Endothelial cell of umbilical vein (primary cell): ENCODE measurements at regions not wholly inside any gene's neighbourhood (a gene's known extent, or its start where the extent isn't known, plus 50 kb on each side); places are given as distances from the start of the nearest gene placed in this dataset.
A peak's percentile ranks its signal among the peaks of the same experiment; 100 is the strongest.

ENCODE experiments used
- BruUV-seq: library from RNA; stranded (reverse); fragments of 400-500 nt; replicated peaks from 2 replicates; lab custom pipeline; 2021; lab: Mats Ljungman, UMichigan
- CTCF ChIA-PET: fragments of 300-600, 350-600 bp; sonication (Branson Sonifier 250); formaldehyde crosslinking; loops from one replicate; lab custom pipeline; 2021; ENCODE audit warnings: antibody characterized with exemption, inconsistent platforms; lab: Charles Lee
- POLR2A ChIA-PET: fragments of 300-600, 350-600 bp; sonication (Branson Sonifier 250); formaldehyde crosslinking; loops from one replicate; lab custom pipeline; 2021; ENCODE audit warnings: antibody characterized with exemption, inconsistent platforms; lab: Charles Lee
- DNase-seq: peaks from one replicate; pipeline ENCODE4 v3.0.0-alpha.2; 2011; ENCODE audit warnings: low read depth, low spot score
- FAIRE-seq: peaks from 2 replicates; lab custom pipeline; 2011; peaks lifted over from hg19 to GRCh38; lab: Jason Lieb, UNC
- H2AFZ ChIP-seq: 2 replicates; pipeline ENCODE4 v1.6.0; 2012; ENCODE audit warnings: low read depth, low read length, control low read depth, inconsistent platforms
- H3K27ac ChIP-seq: 2 replicates; pipeline ENCODE4 v1.5.1; 2011; ENCODE audit warnings: low read depth, mild to moderate bottlenecking, control low read depth, low read length, moderate library complexity; ENCODE audit not compliant: insufficient read depth
- H3K27me3 ChIP-seq, 2 experiments: 2 replicates each; pipeline versions ENCODE4 v1.6.0 to v1.6.1; 2011; ENCODE audit warnings: low read length in 2 of 2, mixed read lengths in 1 of 2; ENCODE audit not compliant: control insufficient read depth in 2 of 2, insufficient read depth in 2 of 2
- H3K36me3 ChIP-seq, 2 experiments: 2 replicates in 1 of 2; 3 replicates in 1 of 2; pipeline ENCODE4 v1.5.1; 2011; ENCODE audit warnings: low read length in 2 of 2, mild to moderate bottlenecking in 1 of 2, moderate library complexity in 1 of 2; ENCODE audit not compliant: control insufficient read depth in 2 of 2, insufficient read depth in 2 of 2; ENCODE audit errors: extremely low read depth in 1 of 2
- H3K4me1 ChIP-seq: 3 replicates; pipeline ENCODE4 v1.5.1; 2011; ENCODE audit warnings: mild to moderate bottlenecking, low read length; ENCODE audit not compliant: control insufficient read depth, insufficient read depth; ENCODE audit errors: extremely low read depth
- H3K4me2 ChIP-seq: 2 replicates; pipeline ENCODE4 v1.6.1; 2011; ENCODE audit warnings: low read length, control low read depth, mixed read lengths; ENCODE audit not compliant: insufficient read depth
- H3K4me3 ChIP-seq, 3 experiments: fragments of 200-600 bp in 1 of 3; sonication (generic), shearing (Covaris generic) in 1 of 3; replicated peaks in 1 of 3; 2 replicates each; pipeline ENCODE4 v1.5.1; 2011 to 2016; ENCODE audit warnings: control low read depth in 3 of 3, low read length in 3 of 3, mild to moderate bottlenecking in 2 of 3, inconsistent platforms in 1 of 3, low read depth in 1 of 3, moderate library complexity in 1 of 3; ENCODE audit not compliant: insufficient read depth in 1 of 3
- H3K79me2 ChIP-seq: 2 replicates; pipeline ENCODE4 v1.6.0; 2012; ENCODE audit warnings: low read length, inconsistent platforms; ENCODE audit not compliant: control insufficient read depth, insufficient read depth
- H3K9ac ChIP-seq: replicated peaks from 2 replicates; pipeline ENCODE3; 2011; ENCODE audit warnings: low read length, control low read depth; ENCODE audit not compliant: insufficient read depth; ENCODE audit errors: extremely low read depth
- H3K9me1 ChIP-seq: replicated peaks from 3 replicates; pipeline ENCODE4 v1.6.0; 2011; ENCODE audit warnings: mild to moderate bottlenecking, low read length; ENCODE audit not compliant: control insufficient read depth, insufficient read depth; ENCODE audit errors: extremely low read depth
- H3K9me3 ChIP-seq: replicated peaks from 2 replicates; pipeline ENCODE4 v1.5.1; 2012; ENCODE audit warnings: low read length, inconsistent platforms; ENCODE audit not compliant: control insufficient read depth, insufficient read depth
- H4K20me1 ChIP-seq: replicated peaks from 2 replicates; pipeline ENCODE3; 2011; ENCODE audit warnings: mild to moderate bottlenecking, low read length; ENCODE audit not compliant: control insufficient read depth, insufficient read depth; ENCODE audit errors: extremely low read depth
- CTCF ChIP-seq, 2 donors: IDR thresholded peaks; 1 replicate in 1 of 2; 2 replicates in 1 of 2; pipeline ENCODE4 v1.5.1; 2011; ENCODE audit warnings: low read length in 2 of 2, mild to moderate bottlenecking in 2 of 2, moderate library complexity in 2 of 2, control low read depth in 1 of 2, inconsistent platforms in 1 of 2, low read depth in 1 of 2; ENCODE audit not compliant: insufficient read depth in 1 of 2; ENCODE audit errors: extremely low read depth in 1 of 2
- EZH2 ChIP-seq: IDR thresholded peaks from 2 replicates; pipeline ENCODE4 v1.6.1; 2012; ENCODE audit warnings: borderline replicate concordance, low read depth, mild to moderate bottlenecking, moderate library complexity, low read length, inconsistent platforms; ENCODE audit not compliant: severe bottlenecking
- FOS ChIP-seq: IDR thresholded peaks from 2 replicates; pipeline ENCODE4 v1.6.1; 2011; ENCODE audit warnings: mild to moderate bottlenecking, low read length, moderate library complexity, borderline replicate concordance; ENCODE audit not compliant: insufficient read depth
- GATA2 ChIP-seq: IDR thresholded peaks from 2 replicates; pipeline ENCODE4 v1.7.0; 2011; ENCODE audit warnings: low read depth, mild to moderate bottlenecking, moderate library complexity, mixed read lengths, low read length; ENCODE audit not compliant: insufficient read length, insufficient read depth
- JUN ChIP-seq: IDR thresholded peaks from 2 replicates; pipeline ENCODE4 v1.6.1; 2011; ENCODE audit warnings: borderline replicate concordance, low read depth; ENCODE audit not compliant: insufficient read length, insufficient read depth
- MAX ChIP-seq: IDR thresholded peaks from 2 replicates; pipeline ENCODE4 v1.6.1; 2011; ENCODE audit not compliant: insufficient read depth, insufficient read length
- MYC ChIP-seq: IDR thresholded peaks from one replicate; pipeline ENCODE4 v1.6.1; 2011; ENCODE audit warnings: mild to moderate bottlenecking, low read depth, low read length
- POLR2A ChIP-seq: IDR thresholded peaks from 2 replicates; pipeline ENCODE4 v1.6.1; 2012; ENCODE audit warnings: low read depth, mild to moderate bottlenecking, control low read depth, low read length
- POLR2AphosphoS5 ChIP-seq: IDR thresholded peaks from 2 replicates; pipeline ENCODE4 v1.6.1; 2012; ENCODE audit warnings: low read depth, mild to moderate bottlenecking, control low read depth, low read length, moderate library complexity; ENCODE audit not compliant: insufficient read depth
- dilution Hi-C: fragments of 300-500 bp; cut with MboI; formaldehyde crosslinking; loops from one replicate; pipeline ENCODE4 v1.15.0; 2019; ENCODE audit warnings: low sequenced_read_pairs; ENCODE audit not compliant: extremely low pct_ligation_motif_present
- intact Hi-C: fragments of 100-400 bp; cut with micrococcal nuclease; formaldehyde crosslinking; loops from one replicate; pipeline ENCODE4 v1.10.0; 2022

GRCh38 chrX:9339603-9340491 is 125.0 kb upstream of the TBL1X start:
- Histone ChIP-seq H3K9ac (no peak overlapping the region), H3K36me3 (no peaks in the 10 kb centered on the region), H4K20me1 (no peaks in the 10 kb centered on the region), H3K79me2 (no peaks in the 10 kb centered on the region), H3K9me3 (no peaks in the 10 kb centered on the region), H3K4me1 (peaks cover 9% of the 10 kb centered on the region), H3K4me2 (no peak overlapping the region), H3K27ac (no peak overlapping the region), H3K9me1 (no peaks in the 10 kb centered on the region), H3K27me3 (no peaks in the 10 kb centered on the region), H2AFZ (no peak overlapping the region), H3K4me3 (no peak overlapping the region)
- CTCF ChIA-PET = no interaction called here
- intact Hi-C loops (loop anchor here (5.0 kb wide), 2 partner anchors 178 to 337 kb away; no protein-coding TSS in a partner anchor), dilution Hi-C loops (no loop called here)
- DNase-seq (no peak), FAIRE-seq (no peak)
- POLR2A ChIA-PET = no interaction called here
- TF ChIP-seq CTCF (IDR thresholded peaks at IDR 0.05; ENCODE audit: extremely low read depth in 1 of 2, insufficient read depth in 1 of 2, low read depth in 1 of 2, low read length in 2 of 2) = no peak
- TF ChIP-seq POLR2A = no peak
- no TSS peak for BruUV-seq

- Histone ChIP-seq H3K9me1 (no peaks in the 10 kb centered on the region), H3K27me3 (no peaks in the 10 kb centered on the region), H3K4me3 (no peak overlapping the region), H3K27ac (no peak overlapping the region), H4K20me1 (no peaks in the 10 kb centered on the region), H3K79me2 (no peaks in the 10 kb centered on the region), H3K4me1 (peaks cover 9% of the 10 kb centered on the region), H3K4me2 (peak overlapping the region; percentile 74), H3K9me3 (no peaks in the 10 kb centered on the region), H3K36me3 (no peaks in the 10 kb centered on the region), H3K9ac (no peak overlapping the region), H2AFZ (no peak overlapping the region)
- POLR2A ChIA-PET = no interaction called here
- dilution Hi-C loops (no loop called here), intact Hi-C loops (loop anchor here (5.0 kb wide), 2 partner anchors 178 to 337 kb away; no protein-coding TSS in a partner anchor)
- peak; percentile 38 for FAIRE-seq
- DNase-seq = peak; percentile 20
- no peak for TF ChIP-seq MYC
- no peak for TF ChIP-seq CTCF (IDR thresholded peaks at IDR 0.05; ENCODE audit: extremely low read depth in 1 of 2, insufficient read depth in 1 of 2, low read depth in 1 of 2, low read length in 2 of 2)
- TF ChIP-seq MAX = no peak
- no peak for TF ChIP-seq POLR2AphosphoS5
- no peak for TF ChIP-seq POLR2A
- no peak for TF ChIP-seq FOS
- no peak for TF ChIP-seq EZH2
- no peak for TF ChIP-seq GATA2
- TF ChIP-seq JUN = no peak
- CTCF ChIA-PET = no interaction called here
- BruUV-seq = no TSS peak
Observed at GRCh38 chrX:9340598-9341290, 124.1 kb upstream of the TBL1X start.
